H1 (cell line): ENCODE measurements at regions not wholly inside any gene's neighbourhood (a gene's known extent, or its start where the extent isn't known, plus 50 kb on each side); places are given as distances from the start of the nearest gene placed in this dataset.

Experiments used
- CTCF ChIA-PET: fragments of 300-600 bp; sonication (Branson Sonifier 250); formaldehyde crosslinking; loops from one replicate; lab custom pipeline; 2021; ENCODE audit not compliant: partially characterized antibody; lab: Charles Lee
- POLR2A ChIA-PET: fragments of 300-600 bp; sonication (Branson Sonifier 250); formaldehyde crosslinking; loops from one replicate; lab custom pipeline; 2021; ENCODE audit warnings: inconsistent platforms; ENCODE audit not compliant: partially characterized antibody; lab: Charles Lee
- DNase-seq, 2 experiments: peaks; one replicate each; pipeline versions ENCODE4 v3.0.0 to v3.0.0-alpha.2; 2010 to 2022; ENCODE audit warnings: low spot score in 2 of 2, low read depth in 1 of 2, mixed read lengths in 1 of 2
- FAIRE-seq: peaks from 2 replicates; lab custom pipeline; 2011; peaks lifted over from hg19 to GRCh38; lab: Jason Lieb, UNC
- H2AFZ ChIP-seq: 2 replicates; pipeline ENCODE4 v1.8.1; 2012; ENCODE audit warnings: low read length, inconsistent platforms
- H2AK5ac ChIP-seq: 2 replicates; pipeline ENCODE4 v1.6.1; 2013; ENCODE audit warnings: low read depth, low read length
- H2BK120ac ChIP-seq: replicated peaks from 2 replicates; pipeline ENCODE3; 2013; ENCODE audit warnings: low read depth, low read length, inconsistent platforms
- H2BK12ac ChIP-seq: 2 replicates; pipeline ENCODE4 v1.6.1; 2013; ENCODE audit warnings: low read depth, low read length
- H2BK15ac ChIP-seq: 2 replicates; pipeline ENCODE4 v1.6.1; 2013; ENCODE audit warnings: low read length
- H2BK20ac ChIP-seq: 2 replicates; pipeline ENCODE4 v1.6.1; 2013; ENCODE audit warnings: low read length
- H2BK5ac ChIP-seq: 2 replicates; pipeline ENCODE4 v1.6.1; 2013; ENCODE audit warnings: low read depth, low read length
- H3K14ac ChIP-seq: 2 replicates; pipeline ENCODE4 v1.6.1; 2013; ENCODE audit warnings: inconsistent platforms; ENCODE audit not compliant: insufficient read length
- H3K18ac ChIP-seq: 2 replicates; pipeline ENCODE4 v1.6.1; 2013; ENCODE audit warnings: low read length; ENCODE audit errors: extremely low read depth
- H3K23ac ChIP-seq: 2 replicates; pipeline ENCODE4 v1.6.1; 2013; ENCODE audit warnings: inconsistent platforms; ENCODE audit not compliant: insufficient read length
- H3K23me2 ChIP-seq: 2 replicates; pipeline ENCODE4 v1.6.1; 2013; ENCODE audit warnings: low read depth, low read length
- H3K27ac ChIP-seq: 2 replicates; pipeline ENCODE4 v1.6.1; 2011; ENCODE audit warnings: low read depth, low read length, inconsistent platforms
- H3K27me3 ChIP-seq, 4 experiments: replicated peaks in 1 of 4; 1 replicate in 1 of 4; 2 replicates in 3 of 4; pipeline versions ENCODE4 v1.6.1 to v1.8.1; 2011 to 2013; ENCODE audit warnings: low read length in 3 of 4, mild to moderate bottlenecking in 3 of 4, inconsistent platforms in 2 of 4, mixed read lengths in 2 of 4, moderate library complexity in 1 of 4; ENCODE audit not compliant: control insufficient read depth in 3 of 4, insufficient read depth in 3 of 4; ENCODE audit errors: extremely low read depth in 1 of 4
- H3K36me3 ChIP-seq, 4 experiments: 2 replicates each; pipeline versions ENCODE4 v1.6.1 to v1.8.1; 2011 to 2013; ENCODE audit warnings: mild to moderate bottlenecking in 4 of 4, low read length in 3 of 4, moderate library complexity in 2 of 4, control low read depth in 1 of 4, inconsistent platforms in 1 of 4; ENCODE audit not compliant: insufficient read depth in 4 of 4, control insufficient read depth in 2 of 4
- H3K4ac ChIP-seq: replicated peaks from 2 replicates; pipeline ENCODE3; 2013; ENCODE audit warnings: low read length, low read depth, mixed read lengths, inconsistent platforms; ENCODE audit not compliant: insufficient read length
- H3K4me1 ChIP-seq, 4 experiments: replicated peaks in 1 of 4; 1 replicate in 1 of 4; 2 replicates in 3 of 4; pipeline versions ENCODE4 v1.6.1 to v1.8.1; 2011 to 2013; ENCODE audit warnings: low read length in 3 of 4, inconsistent platforms in 2 of 4, mixed read lengths in 1 of 4; ENCODE audit not compliant: insufficient read depth in 4 of 4, control insufficient read depth in 3 of 4
- H3K4me2 ChIP-seq, 2 experiments: 2 replicates each; pipeline versions ENCODE4 v1.6.1 to v1.8.1; 2011 to 2013; ENCODE audit warnings: low read depth in 2 of 2, low read length in 2 of 2, control low read depth in 1 of 2, inconsistent platforms in 1 of 2, mild to moderate bottlenecking in 1 of 2; ENCODE audit not compliant: insufficient read depth in 1 of 2
- H3K4me3 ChIP-seq, 4 experiments: fragments of 200-600, 300-600 bp in 1 of 4; sonication (generic), shearing (Covaris generic), sonication (Bioruptor Twin) in 1 of 4; 2 replicates each; pipeline versions ENCODE4 v1.5.1 to v1.8.1; 2011 to 2016; ENCODE audit warnings: low read length in 4 of 4, low read depth in 3 of 4, control low read depth in 2 of 4, inconsistent platforms in 2 of 4, mild to moderate bottlenecking in 2 of 4, mixed read lengths in 1 of 4, moderate library complexity in 1 of 4; ENCODE audit not compliant: insufficient read depth in 2 of 4; ENCODE audit errors: extremely low read depth in 1 of 4
- H3K56ac ChIP-seq: replicated peaks from 2 replicates; pipeline ENCODE3; 2013; ENCODE audit warnings: low read depth, mild to moderate bottlenecking, mixed read lengths, low read length, inconsistent platforms; ENCODE audit not compliant: insufficient read length
- H3K79me1 ChIP-seq: 2 replicates; pipeline ENCODE4 v1.6.1; 2013; ENCODE audit warnings: low read depth, low read length, control low read depth
- H3K79me2 ChIP-seq, 2 experiments: 2 replicates each; pipeline versions ENCODE4 v1.6.1 to v1.8.1; 2012 to 2013; ENCODE audit warnings: low read length in 2 of 2, mild to moderate bottlenecking in 2 of 2, inconsistent platforms in 1 of 2; ENCODE audit not compliant: insufficient read depth in 2 of 2, control insufficient read depth in 1 of 2
- H3K9ac ChIP-seq, 4 experiments: replicated peaks in 1 of 4; 1 replicate in 1 of 4; 2 replicates in 3 of 4; pipeline versions ENCODE4 v1.6.1 to v1.8.1; 2011 to 2013; ENCODE audit warnings: low read depth in 3 of 4, low read length in 3 of 4, control low read depth in 2 of 4, mild to moderate bottlenecking in 2 of 4, moderate library complexity in 2 of 4, inconsistent platforms in 1 of 4; ENCODE audit errors: extremely low read depth in 1 of 4
- H3K9me3 ChIP-seq, 2 experiments: 2 replicates each; pipeline versions ENCODE4 v1.6.1 to v1.8.1; 2012 to 2013; ENCODE audit warnings: mild to moderate bottlenecking in 2 of 2, moderate library complexity in 2 of 2, control low read depth in 1 of 2, inconsistent platforms in 1 of 2, low read depth in 1 of 2, low read length in 1 of 2, mixed read lengths in 1 of 2; ENCODE audit not compliant: insufficient read depth in 2 of 2
- H4K20me1 ChIP-seq, 2 experiments: replicated peaks in 1 of 2; 2 replicates each; pipeline versions ENCODE3 to v1.8.1; 2011 to 2013; ENCODE audit warnings: inconsistent platforms in 2 of 2, low read length in 2 of 2, mild to moderate bottlenecking in 1 of 2; ENCODE audit not compliant: insufficient read depth in 2 of 2, control insufficient read depth in 1 of 2
- H4K5ac ChIP-seq: 2 replicates; pipeline ENCODE4 v1.6.1; 2013; ENCODE audit warnings: low read length, low read depth, mixed read lengths, inconsistent platforms; ENCODE audit not compliant: insufficient read length
- H4K8ac ChIP-seq: 2 replicates; pipeline ENCODE4 v1.8.0; 2013; ENCODE audit warnings: mild to moderate bottlenecking, moderate library complexity, low read length, inconsistent platforms; ENCODE audit not compliant: insufficient read depth; ENCODE audit errors: extremely low read depth
- H4K91ac ChIP-seq: replicated peaks from 2 replicates; pipeline ENCODE3; 2013; ENCODE audit warnings: low read length, mixed read lengths, inconsistent platforms; ENCODE audit not compliant: insufficient read length
- EZH2 ChIP-seq: fragments of 200-600 bp; sonication (generic); IDR thresholded peaks from 2 replicates; pipeline ENCODE4 v1.7.1; 2012; ENCODE audit warnings: low read depth, mild to moderate bottlenecking, moderate library complexity, low read length, inconsistent platforms; ENCODE audit not compliant: severe bottlenecking
- NANOG ChIP-seq: IDR thresholded peaks from 2 replicates; pipeline ENCODE4 v1.6.1; 2011; ENCODE audit warnings: low read length, low read depth, mild to moderate bottlenecking, inconsistent platforms; ENCODE audit not compliant: insufficient read depth, poor library complexity, severe bottlenecking
- TCF12 ChIP-seq: IDR thresholded peaks from 2 replicates; pipeline ENCODE4 v1.6.1; 2011; ENCODE audit warnings: low read depth, mild to moderate bottlenecking, low read length
- WGBS, 2 experiments: shearing (Covaris generic) in 1 of 2; methylation state at CpG; one replicate each; pipeline versions ENCODE4 v1.1.6 to v1.1.7; 2013 to 2015; ENCODE audit warnings: low lambda C conversion rate in 2 of 2, mixed read lengths in 2 of 2, inconsistent platforms in 1 of 2, low coverage in 1 of 2, missing lambda C conversion rate in 1 of 2; ENCODE audit not compliant: insufficient replicate concordance in 2 of 2, insufficient coverage in 1 of 2, insufficient read length in 1 of 2; ENCODE audit errors: extremely low coverage in 1 of 2, missing lambda C conversion rate in 1 of 2; 5-methylcytosine and 5-hydroxymethylcytosine counted together

- Histone ChIP-seq H3K56ac (no peak overlapping the region), H3K23me2 (no peaks in the 10 kb centered on the region), H3K18ac (no peak overlapping the region), H2BK12ac (no peak overlapping the region), H3K4me2 (no peak overlapping the region), H3K4me3 (no peak overlapping the region), H3K4me1 (peaks cover 0 to 10% (median 4%) of the 10 kb centered on the region in 4 experiments; a peak in 4 of 7 replicates), H4K8ac (no peak overlapping the region), H3K9me3 (no peaks in the 10 kb centered on the region), H3K27me3 (no peaks in the 10 kb centered on the region), H3K14ac (no peak overlapping the region), H2BK20ac (no peak overlapping the region), H2BK15ac (no peak overlapping the region), H3K27ac (no peak overlapping the region), H3K79me2 (no peaks in the 10 kb centered on the region), H3K79me1 (no peaks in the 10 kb centered on the region), H3K9ac (no peak overlapping the region), H2AK5ac (no peak overlapping the region), H2BK5ac (no peak overlapping the region), H4K20me1 (no peaks in the 10 kb centered on the region), H3K23ac (no peak overlapping the region), H4K91ac (no peak overlapping the region), H3K4ac (no peak overlapping the region), H3K36me3 (no peaks in the 10 kb centered on the region), H2BK120ac (no peak overlapping the region), H2AFZ (no peak overlapping the region), H4K5ac (no peak overlapping the region)
- 88% methylated on average over 2 of the region's 2 CpGs; no CpG with 5 or more reads in 1 of the 2 experiments for WGBS, 2 experiments
- DNase-seq (no peak), FAIRE-seq (no peak)
- CTCF ChIA-PET = interaction anchor here (2.9 kb wide), 1 partner anchor 33 kb away, joined by 10 read pairs; no protein-coding TSS in a partner anchor
- POLR2A ChIA-PET = no interaction called here
- no peak for TF ChIP-seq TCF12
- TF ChIP-seq EZH2 = no peak
- TF ChIP-seq NANOG = no peak
Measured at GRCh38 chr12:58138424-58138823, 197.1 kb downstream of the ATP23 start.
